NCI-H774 (cell line): ENCODE measurements at regions not wholly inside any gene's neighbourhood (a gene's known extent, or its start where the extent isn't known, plus 50 kb on each side); places are given as distances from the start of the nearest gene placed in this dataset.
"Not testable (repeated sequence)": the region's sequence is repeated elsewhere in the genome, so short reads cannot be mapped to it uniquely, and the experiment has no call there.

ENCODE experiments used
- DNase-seq: peaks from one replicate; lab custom pipeline; 2025; lab: John Stamatoyannopoulos, UW

DNA sequence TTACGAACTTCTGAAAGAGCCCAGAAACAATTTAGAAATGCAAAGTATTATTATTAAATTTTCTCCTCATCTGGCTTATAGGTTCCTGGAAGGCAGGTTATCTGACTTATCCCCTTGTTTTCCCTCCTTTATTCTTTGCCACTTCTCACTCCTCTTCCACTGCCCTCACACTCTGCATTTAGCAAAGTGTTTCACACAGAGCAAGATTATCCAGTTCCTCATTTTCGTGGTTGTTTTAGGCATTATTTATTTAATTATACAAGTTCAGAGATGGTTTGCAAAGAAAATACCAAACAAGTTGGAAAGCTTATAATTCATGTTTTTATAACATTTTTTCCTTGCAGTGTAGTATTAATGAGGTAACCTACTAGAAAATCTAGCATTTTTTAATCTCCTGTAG, 544.9 kb downstream of the NSUN3 start:
- no peak for DNase-seq

GRCh38 chr3:94609908-94610307, 547.0 kb downstream of the NSUN3 start:
- no peak for DNase-seq

- no peak for DNase-seq
These were observed 548.7 kb downstream of the NSUN3 start for GRCh38 chr3:94611596-94611995.

GRCh38 chr3:94612631-94613030, 549.8 kb downstream of the NSUN3 start:
- peak; percentile 7 for DNase-seq

DNA sequence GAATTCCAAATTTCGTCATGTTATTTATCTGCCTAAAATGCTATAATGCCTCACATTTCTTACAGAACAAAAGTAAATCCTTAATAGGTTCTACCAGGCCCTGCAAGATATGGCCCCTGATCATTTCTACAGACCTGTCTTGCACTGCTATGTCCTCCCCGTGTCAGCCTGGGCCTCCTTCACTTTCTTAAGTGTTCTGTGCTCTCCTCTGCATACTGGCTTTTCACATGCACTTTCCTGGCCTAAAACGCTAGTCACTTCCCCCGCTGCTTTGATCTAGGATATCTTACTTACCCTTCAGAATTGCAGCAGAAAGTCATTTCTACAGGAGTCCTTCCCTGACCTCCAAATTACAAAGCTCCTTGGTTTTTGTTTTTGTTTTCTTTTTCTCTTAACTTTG, 551.3 kb downstream of the NSUN3 start:
- DNase-seq = no peak

DNA sequence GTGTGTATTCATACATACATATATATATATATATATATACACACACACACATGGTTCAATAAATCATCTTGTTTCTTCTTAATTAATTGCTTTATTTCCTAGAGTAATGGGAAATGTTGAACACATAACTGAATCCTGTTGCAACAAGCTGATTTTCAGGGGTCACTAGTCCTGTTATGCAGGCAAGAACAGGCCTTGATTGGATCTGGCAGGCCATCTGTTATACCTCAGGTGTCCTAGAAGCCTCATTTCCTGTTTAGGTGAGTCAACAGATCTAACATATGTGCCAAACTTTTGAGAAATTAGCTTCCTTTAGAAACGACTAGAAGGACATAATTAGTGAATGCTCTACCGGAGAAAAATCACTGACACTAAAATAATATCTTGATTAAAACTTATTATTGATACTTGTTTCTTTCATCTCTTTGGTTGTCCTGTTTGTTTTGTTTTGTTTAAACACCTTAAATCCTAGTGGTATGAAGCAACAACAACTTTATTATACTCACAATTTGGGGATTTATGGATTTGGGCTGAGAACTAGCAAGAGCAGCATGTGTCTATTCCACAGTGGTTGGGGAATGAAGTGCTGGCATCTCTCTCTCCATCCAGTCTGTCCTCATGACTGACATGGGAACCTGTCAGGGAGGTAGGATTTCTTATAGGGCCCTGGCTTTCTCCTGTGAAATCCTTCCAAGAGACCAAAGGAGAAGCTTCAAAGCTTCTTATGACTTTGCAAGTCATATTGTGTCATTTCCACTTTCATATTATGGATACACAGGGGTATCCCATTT, 552.6 kb downstream of the NSUN3 start:
- no peak for DNase-seq

- DNase-seq = no peak
These were observed 554.0 kb downstream of the NSUN3 start for GRCh38 chr3:94616833-94617232.

- no peak for DNase-seq
These were observed 554.5 kb downstream of the NSUN3 start for GRCh38 chr3:94617312-94617711.

DNA sequence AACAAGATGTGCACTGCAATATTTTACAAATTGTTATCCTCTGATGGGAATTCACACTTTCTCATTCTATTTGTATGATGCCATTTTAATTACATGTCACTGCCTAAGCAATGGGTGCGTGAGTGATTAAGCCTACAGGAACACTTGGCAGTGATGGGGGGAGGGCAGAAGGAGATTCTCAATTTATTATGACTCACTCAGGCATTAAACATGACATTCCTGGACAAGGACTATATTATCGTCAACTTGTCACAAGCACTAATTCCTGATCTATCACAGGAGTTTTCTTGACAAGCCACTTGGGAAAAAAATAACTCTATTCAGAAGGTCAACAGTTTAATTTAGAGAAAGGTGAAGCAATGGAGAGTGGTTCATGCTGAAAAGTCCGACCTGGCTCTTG, 556.8 kb downstream of the NSUN3 start:
- no peak for DNase-seq

- DNase-seq = no peak
These were observed 563.7 kb downstream of the NSUN3 start for GRCh38 chr3:94626573-94626972.

GRCh38 chr3:94627689-94628088, 564.8 kb downstream of the NSUN3 start:
- no peak for DNase-seq

DNA sequence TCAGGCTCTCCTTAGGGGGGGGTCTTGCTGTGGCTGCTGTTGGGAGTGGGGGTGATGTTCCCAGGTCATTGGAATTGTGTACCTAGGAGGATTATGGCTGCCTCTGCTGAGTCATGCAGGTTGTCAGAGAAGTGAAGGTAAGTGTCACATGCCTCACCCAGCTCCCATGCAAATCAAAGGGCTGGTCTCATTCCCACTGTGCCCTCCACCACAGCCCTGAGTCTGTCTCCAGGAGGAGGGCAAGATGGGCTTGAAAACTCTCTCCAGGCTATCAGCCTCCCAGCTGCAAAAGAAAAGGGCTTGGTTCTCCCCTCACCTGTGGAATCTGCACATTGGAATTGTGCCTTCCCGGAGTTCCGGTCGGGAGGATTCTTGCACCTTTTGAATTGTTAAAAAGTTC, 580.5 kb downstream of the NSUN3 start:
- DNase-seq = no peak

DNA sequence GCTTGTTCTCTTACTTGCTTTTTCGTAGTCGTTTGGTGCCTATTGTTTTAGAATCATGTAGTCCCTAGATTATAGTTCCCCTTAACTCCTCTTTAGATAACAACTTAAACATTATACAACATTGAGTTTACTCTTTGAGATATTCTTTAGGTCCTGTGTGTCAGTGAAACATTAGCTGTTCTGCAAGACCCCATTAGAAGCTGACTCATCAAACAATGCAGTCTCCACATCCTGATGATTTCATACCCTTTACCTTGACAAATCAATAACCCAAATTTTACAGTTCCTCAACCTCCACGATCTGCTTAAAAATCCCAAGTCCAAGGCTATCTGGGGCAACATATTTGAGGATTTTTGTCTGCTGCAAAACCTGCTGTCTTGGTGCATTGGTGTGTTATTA, 582.9 kb downstream of the NSUN3 start:
- no peak for DNase-seq

DNA sequence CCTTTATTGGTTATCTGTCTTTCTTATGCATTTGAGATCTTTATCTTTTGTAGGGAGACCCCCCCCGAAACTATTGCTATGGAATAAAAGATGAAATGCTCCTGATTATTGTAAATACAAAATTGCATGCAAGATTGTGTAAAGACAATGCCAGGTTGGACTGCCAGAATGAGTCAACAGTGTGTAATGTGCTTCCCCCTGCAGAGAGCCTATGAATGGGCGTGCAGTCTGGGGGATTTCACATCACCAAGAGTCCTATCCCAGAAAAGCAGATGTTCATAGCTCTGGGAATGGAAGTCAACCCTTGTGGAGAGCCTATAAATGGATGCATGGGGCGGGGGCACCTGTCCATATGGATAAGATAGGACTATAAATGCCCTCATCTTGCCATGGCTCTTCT, 584.3 kb downstream of the NSUN3 start:
- DNase-seq = no peak

GRCh38 chr3:94648270-94649180, 585.7 kb downstream of the NSUN3 start:
- DNase-seq = not testable (repeated sequence)

- no peak for DNase-seq
These were observed 591.2 kb downstream of the NSUN3 start for GRCh38 chr3:94654096-94654495.

- DNase-seq = no peak
These were observed 603.1 kb downstream of the NSUN3 start for GRCh38 chr3:94665922-94666321.

GRCh38 chr3:94671078-94671477, 608.2 kb downstream of the NSUN3 start:
- no peak for DNase-seq

DNA sequence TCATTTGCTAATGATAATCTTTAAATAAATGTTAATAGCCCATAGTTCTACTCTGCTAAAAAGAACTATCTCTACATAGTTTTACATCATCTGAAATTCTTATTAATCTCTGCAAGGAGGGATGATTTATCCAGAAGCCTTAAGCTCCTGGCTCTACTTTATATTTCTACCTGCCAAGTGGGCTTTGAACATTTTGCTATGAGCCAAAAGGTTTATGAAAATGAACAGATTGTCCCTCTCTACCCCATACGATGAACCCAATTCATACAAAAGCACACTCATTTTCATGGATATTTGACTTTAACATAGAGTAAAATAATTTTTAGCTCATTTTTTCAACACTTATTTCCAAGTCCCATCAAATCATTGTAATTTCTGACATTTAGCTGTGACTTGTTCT, 611.0 kb downstream of the NSUN3 start:
- DNase-seq = no peak

GRCh38 chr3:94686208-94686607, 623.3 kb downstream of the NSUN3 start:
- no peak for DNase-seq

GRCh38 chr3:94693997-94694640, 631.3 kb downstream of the NSUN3 start:
- no peak for DNase-seq

GRCh38 chr3:94694894-94695293, 632.0 kb downstream of the NSUN3 start:
- no peak for DNase-seq

DNA sequence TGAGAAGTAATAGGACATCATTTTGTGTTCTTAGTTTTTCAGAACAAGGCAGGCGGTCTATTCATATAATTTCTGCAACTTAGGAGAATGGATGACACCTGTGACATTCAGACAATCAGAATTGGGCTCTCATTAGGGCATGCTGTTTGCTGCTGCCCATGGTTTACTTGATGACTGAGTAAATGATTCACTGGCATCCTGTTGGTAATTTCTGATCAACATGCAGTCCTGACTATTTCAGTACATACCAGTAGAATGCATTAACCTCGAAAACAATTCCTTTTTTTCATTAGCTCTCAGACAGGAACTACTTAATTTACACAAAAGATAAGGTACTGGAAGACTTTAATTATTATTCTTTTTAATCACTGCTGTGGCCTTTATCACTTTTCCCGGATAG, 641.6 kb downstream of the NSUN3 start:
- DNase-seq = no peak
